H1 (cell line): ENCODE measurements at regions not wholly inside any gene's neighbourhood (a gene's known extent, or its start where the extent isn't known, plus 50 kb on each side); places are given as distances from the start of the nearest gene placed in this dataset.

Experiments used
- CTCF ChIA-PET: fragments of 300-600 bp; sonication (Branson Sonifier 250); formaldehyde crosslinking; loops from one replicate; lab custom pipeline; 2021; ENCODE audit not compliant: partially characterized antibody; lab: Charles Lee
- POLR2A ChIA-PET: fragments of 300-600 bp; sonication (Branson Sonifier 250); formaldehyde crosslinking; loops from one replicate; lab custom pipeline; 2021; ENCODE audit warnings: inconsistent platforms; ENCODE audit not compliant: partially characterized antibody; lab: Charles Lee
- DNase-seq, 2 experiments: peaks; one replicate each; pipeline versions ENCODE4 v3.0.0 to v3.0.0-alpha.2; 2010 to 2022; ENCODE audit warnings: low spot score in 2 of 2, low read depth in 1 of 2, mixed read lengths in 1 of 2
- FAIRE-seq: peaks from 2 replicates; lab custom pipeline; 2011; peaks lifted over from hg19 to GRCh38; lab: Jason Lieb, UNC
- H2AFZ ChIP-seq: 2 replicates; pipeline ENCODE4 v1.8.1; 2012; ENCODE audit warnings: low read length, inconsistent platforms
- H2AK5ac ChIP-seq: 2 replicates; pipeline ENCODE4 v1.6.1; 2013; ENCODE audit warnings: low read depth, low read length
- H2BK120ac ChIP-seq: replicated peaks from 2 replicates; pipeline ENCODE3; 2013; ENCODE audit warnings: low read depth, low read length, inconsistent platforms
- H2BK12ac ChIP-seq: 2 replicates; pipeline ENCODE4 v1.6.1; 2013; ENCODE audit warnings: low read depth, low read length
- H2BK15ac ChIP-seq: 2 replicates; pipeline ENCODE4 v1.6.1; 2013; ENCODE audit warnings: low read length
- H2BK20ac ChIP-seq: 2 replicates; pipeline ENCODE4 v1.6.1; 2013; ENCODE audit warnings: low read length
- H2BK5ac ChIP-seq: 2 replicates; pipeline ENCODE4 v1.6.1; 2013; ENCODE audit warnings: low read depth, low read length
- H3K14ac ChIP-seq: 2 replicates; pipeline ENCODE4 v1.6.1; 2013; ENCODE audit warnings: inconsistent platforms; ENCODE audit not compliant: insufficient read length
- H3K18ac ChIP-seq: 2 replicates; pipeline ENCODE4 v1.6.1; 2013; ENCODE audit warnings: low read length; ENCODE audit errors: extremely low read depth
- H3K23ac ChIP-seq: 2 replicates; pipeline ENCODE4 v1.6.1; 2013; ENCODE audit warnings: inconsistent platforms; ENCODE audit not compliant: insufficient read length
- H3K23me2 ChIP-seq: 2 replicates; pipeline ENCODE4 v1.6.1; 2013; ENCODE audit warnings: low read depth, low read length
- H3K27ac ChIP-seq: 2 replicates; pipeline ENCODE4 v1.6.1; 2011; ENCODE audit warnings: low read depth, low read length, inconsistent platforms
- H3K27me3 ChIP-seq, 4 experiments: replicated peaks in 1 of 4; 1 replicate in 1 of 4; 2 replicates in 3 of 4; pipeline versions ENCODE4 v1.6.1 to v1.8.1; 2011 to 2013; ENCODE audit warnings: low read length in 3 of 4, mild to moderate bottlenecking in 3 of 4, inconsistent platforms in 2 of 4, mixed read lengths in 2 of 4, moderate library complexity in 1 of 4; ENCODE audit not compliant: control insufficient read depth in 3 of 4, insufficient read depth in 3 of 4; ENCODE audit errors: extremely low read depth in 1 of 4
- H3K36me3 ChIP-seq, 4 experiments: 2 replicates each; pipeline versions ENCODE4 v1.6.1 to v1.8.1; 2011 to 2013; ENCODE audit warnings: mild to moderate bottlenecking in 4 of 4, low read length in 3 of 4, moderate library complexity in 2 of 4, control low read depth in 1 of 4, inconsistent platforms in 1 of 4; ENCODE audit not compliant: insufficient read depth in 4 of 4, control insufficient read depth in 2 of 4
- H3K4ac ChIP-seq: replicated peaks from 2 replicates; pipeline ENCODE3; 2013; ENCODE audit warnings: low read length, low read depth, mixed read lengths, inconsistent platforms; ENCODE audit not compliant: insufficient read length
- H3K4me1 ChIP-seq, 4 experiments: replicated peaks in 1 of 4; 1 replicate in 1 of 4; 2 replicates in 3 of 4; pipeline versions ENCODE4 v1.6.1 to v1.8.1; 2011 to 2013; ENCODE audit warnings: low read length in 3 of 4, inconsistent platforms in 2 of 4, mixed read lengths in 1 of 4; ENCODE audit not compliant: insufficient read depth in 4 of 4, control insufficient read depth in 3 of 4
- H3K4me2 ChIP-seq, 2 experiments: 2 replicates each; pipeline versions ENCODE4 v1.6.1 to v1.8.1; 2011 to 2013; ENCODE audit warnings: low read depth in 2 of 2, low read length in 2 of 2, control low read depth in 1 of 2, inconsistent platforms in 1 of 2, mild to moderate bottlenecking in 1 of 2; ENCODE audit not compliant: insufficient read depth in 1 of 2
- H3K4me3 ChIP-seq, 4 experiments: fragments of 200-600, 300-600 bp in 1 of 4; sonication (generic), shearing (Covaris generic), sonication (Bioruptor Twin) in 1 of 4; 2 replicates each; pipeline versions ENCODE4 v1.5.1 to v1.8.1; 2011 to 2016; ENCODE audit warnings: low read length in 4 of 4, low read depth in 3 of 4, control low read depth in 2 of 4, inconsistent platforms in 2 of 4, mild to moderate bottlenecking in 2 of 4, mixed read lengths in 1 of 4, moderate library complexity in 1 of 4; ENCODE audit not compliant: insufficient read depth in 2 of 4; ENCODE audit errors: extremely low read depth in 1 of 4
- H3K56ac ChIP-seq: replicated peaks from 2 replicates; pipeline ENCODE3; 2013; ENCODE audit warnings: low read depth, mild to moderate bottlenecking, mixed read lengths, low read length, inconsistent platforms; ENCODE audit not compliant: insufficient read length
- H3K79me1 ChIP-seq: 2 replicates; pipeline ENCODE4 v1.6.1; 2013; ENCODE audit warnings: low read depth, low read length, control low read depth
- H3K79me2 ChIP-seq, 2 experiments: 2 replicates each; pipeline versions ENCODE4 v1.6.1 to v1.8.1; 2012 to 2013; ENCODE audit warnings: low read length in 2 of 2, mild to moderate bottlenecking in 2 of 2, inconsistent platforms in 1 of 2; ENCODE audit not compliant: insufficient read depth in 2 of 2, control insufficient read depth in 1 of 2
- H3K9ac ChIP-seq, 4 experiments: replicated peaks in 1 of 4; 1 replicate in 1 of 4; 2 replicates in 3 of 4; pipeline versions ENCODE4 v1.6.1 to v1.8.1; 2011 to 2013; ENCODE audit warnings: low read depth in 3 of 4, low read length in 3 of 4, control low read depth in 2 of 4, mild to moderate bottlenecking in 2 of 4, moderate library complexity in 2 of 4, inconsistent platforms in 1 of 4; ENCODE audit errors: extremely low read depth in 1 of 4
- H3K9me3 ChIP-seq, 2 experiments: 2 replicates each; pipeline versions ENCODE4 v1.6.1 to v1.8.1; 2012 to 2013; ENCODE audit warnings: mild to moderate bottlenecking in 2 of 2, moderate library complexity in 2 of 2, control low read depth in 1 of 2, inconsistent platforms in 1 of 2, low read depth in 1 of 2, low read length in 1 of 2, mixed read lengths in 1 of 2; ENCODE audit not compliant: insufficient read depth in 2 of 2
- H4K20me1 ChIP-seq, 2 experiments: replicated peaks in 1 of 2; 2 replicates each; pipeline versions ENCODE3 to v1.8.1; 2011 to 2013; ENCODE audit warnings: inconsistent platforms in 2 of 2, low read length in 2 of 2, mild to moderate bottlenecking in 1 of 2; ENCODE audit not compliant: insufficient read depth in 2 of 2, control insufficient read depth in 1 of 2
- H4K5ac ChIP-seq: 2 replicates; pipeline ENCODE4 v1.6.1; 2013; ENCODE audit warnings: low read length, low read depth, mixed read lengths, inconsistent platforms; ENCODE audit not compliant: insufficient read length
- H4K8ac ChIP-seq: 2 replicates; pipeline ENCODE4 v1.8.0; 2013; ENCODE audit warnings: mild to moderate bottlenecking, moderate library complexity, low read length, inconsistent platforms; ENCODE audit not compliant: insufficient read depth; ENCODE audit errors: extremely low read depth
- H4K91ac ChIP-seq: replicated peaks from 2 replicates; pipeline ENCODE3; 2013; ENCODE audit warnings: low read length, mixed read lengths, inconsistent platforms; ENCODE audit not compliant: insufficient read length
- CBX5 ChIP-seq: fragments of 300-800, 300-1000 bp; sonication (generic); IDR thresholded peaks from 2 replicates; pipeline ENCODE4 v1.7.1; 2016; ENCODE audit warnings: antibody characterized with exemption, low read length, low read depth
- EP300 ChIP-seq, 2 experiments: IDR thresholded peaks; 1 replicate in 1 of 2; 2 replicates in 1 of 2; pipeline ENCODE4 v1.6.1; 2011 to 2012; ENCODE audit warnings: low read depth in 2 of 2, low read length in 2 of 2, mild to moderate bottlenecking in 2 of 2, borderline replicate concordance in 1 of 2, inconsistent platforms in 1 of 2, moderate library complexity in 1 of 2
- HDAC6 ChIP-seq: IDR thresholded peaks from one replicate; pipeline ENCODE4 v1.7.1; 2012; ENCODE audit warnings: low read depth, mild to moderate bottlenecking, inconsistent platforms, low read length, moderate library complexity
- KDM5A ChIP-seq: fragments of 200-600 bp; IDR thresholded peaks from 2 replicates; pipeline ENCODE4 v1.7.1; 2012; ENCODE audit warnings: mild to moderate bottlenecking, low read length, inconsistent platforms, mixed read lengths
- NRF1 ChIP-seq: IDR thresholded peaks from 2 replicates; pipeline ENCODE4 v1.6.1; 2011; ENCODE audit warnings: mild to moderate bottlenecking, low read depth, low read length, improper control_type of control experiment
- RBBP5 ChIP-seq: IDR thresholded peaks from 2 replicates; pipeline ENCODE4 v1.7.1; 2012; ENCODE audit warnings: low read depth, mild to moderate bottlenecking, inconsistent platforms, low read length, moderate library complexity, borderline replicate concordance
- SIRT6 ChIP-seq: IDR thresholded peaks from one replicate; pipeline ENCODE4 v1.7.1; 2012; ENCODE audit warnings: low read length, inconsistent platforms
- SP2 ChIP-seq: IDR thresholded peaks from 2 replicates; pipeline ENCODE4 v1.6.1; 2012; ENCODE audit warnings: mild to moderate bottlenecking, low read length, inconsistent platforms
- SUZ12 ChIP-seq: fragments of 200-600 bp; sonication (generic); IDR thresholded peaks from 2 replicates; pipeline ENCODE4 v1.6.1; 2012; ENCODE audit warnings: mild to moderate bottlenecking, inconsistent platforms, low read length, moderate library complexity, mixed read lengths
- TAF7 ChIP-seq: optimal IDR thresholded peaks from 2 replicates; pipeline ENCODE3; 2011; ENCODE audit warnings: low read depth, mild to moderate bottlenecking, inconsistent platforms, low read length, moderate library complexity, borderline replicate concordance
- TEAD4 ChIP-seq: IDR thresholded peaks from 2 replicates; pipeline ENCODE4 v1.6.1; 2012; ENCODE audit warnings: low read depth, low read length, inconsistent platforms, mixed read lengths
- YY1 ChIP-seq: IDR thresholded peaks from 2 replicates; pipeline ENCODE4 v1.6.1; 2011; ENCODE audit warnings: low read depth, mild to moderate bottlenecking, low read length
- WGBS, 2 experiments: shearing (Covaris generic) in 1 of 2; methylation state at CpG; one replicate each; pipeline versions ENCODE4 v1.1.6 to v1.1.7; 2013 to 2015; ENCODE audit warnings: low lambda C conversion rate in 2 of 2, mixed read lengths in 2 of 2, inconsistent platforms in 1 of 2, low coverage in 1 of 2, missing lambda C conversion rate in 1 of 2; ENCODE audit not compliant: insufficient replicate concordance in 2 of 2, insufficient coverage in 1 of 2, insufficient read length in 1 of 2; ENCODE audit errors: extremely low coverage in 1 of 2, missing lambda C conversion rate in 1 of 2; 5-methylcytosine and 5-hydroxymethylcytosine counted together
- TF ChIP-seq, protein P1 (sequence below): IDR thresholded peaks from 2 replicates; pipeline ENCODE4 v1.6.1; 2012; ENCODE audit warnings: low read length, inconsistent platforms

DNA sequence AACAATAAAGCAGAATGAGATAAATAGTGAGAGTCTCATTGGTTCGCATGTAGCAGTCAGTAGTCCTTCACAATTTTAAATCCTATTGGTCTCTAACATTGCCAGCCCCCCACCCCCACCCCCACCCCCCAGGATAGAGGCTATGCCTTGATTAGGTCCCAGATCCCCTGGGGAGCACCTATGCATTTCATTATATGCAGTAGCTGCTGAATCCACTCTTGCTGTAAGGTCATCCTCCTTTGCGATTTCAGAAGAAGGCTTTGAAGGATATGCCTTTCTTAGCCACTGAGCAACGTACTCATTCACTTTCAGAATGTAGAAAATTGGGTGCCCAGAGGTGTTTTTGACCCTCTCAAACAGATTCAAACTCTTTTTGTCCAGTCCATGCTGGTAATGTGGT lies 382.8 kb upstream of the GALNT5 start:
- H3K23ac ChIP-seq, result no peak overlapping the region
- no peak overlapping the region for H3K27ac ChIP-seq
- no peak overlapping the region for H3K4me3 ChIP-seq
- H2BK20ac ChIP-seq, result no peak overlapping the region
- H4K20me1 ChIP-seq, result no peaks in the 10 kb centered on the region
- no peak overlapping the region for H3K18ac ChIP-seq
- POLR2A ChIA-PET, result no interaction called here
- no peak for TF ChIP-seq CBX5
- TF ChIP-seq NRF1, result no peak
- TF ChIP-seq SUZ12, result no peak
- no peak for TF ChIP-seq HDAC6
- no peak for TF ChIP-seq TAF7
- no peak for TF ChIP-seq TEAD4
- TF ChIP-seq RBBP5, result no peak
- no peak for TF ChIP-seq EP300 (IDR thresholded peaks at IDR 0.05; ENCODE audit: borderline replicate concordance in 1 of 2, low read depth in 2 of 2, low read length in 2 of 2)
- TF ChIP-seq KDM5A, result no peak
- no peak for TF ChIP-seq SIRT6
- TF ChIP-seq, protein P1, sequence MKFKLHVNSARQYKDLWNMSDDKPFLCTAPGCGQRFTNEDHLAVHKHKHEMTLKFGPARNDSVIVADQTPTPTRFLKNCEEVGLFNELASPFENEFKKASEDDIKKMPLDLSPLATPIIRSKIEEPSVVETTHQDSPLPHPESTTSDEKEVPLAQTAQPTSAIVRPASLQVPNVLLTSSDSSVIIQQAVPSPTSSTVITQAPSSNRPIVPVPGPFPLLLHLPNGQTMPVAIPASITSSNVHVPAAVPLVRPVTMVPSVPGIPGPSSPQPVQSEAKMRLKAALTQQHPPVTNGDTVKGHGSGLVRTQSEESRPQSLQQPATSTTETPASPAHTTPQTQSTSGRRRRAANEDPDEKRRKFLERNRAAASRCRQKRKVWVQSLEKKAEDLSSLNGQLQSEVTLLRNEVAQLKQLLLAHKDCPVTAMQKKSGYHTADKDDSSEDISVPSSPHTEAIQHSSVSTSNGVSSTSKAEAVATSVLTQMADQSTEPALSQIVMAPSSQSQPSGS, result no peak
- TF ChIP-seq YY1, result no peak
- no peak for TF ChIP-seq SP2
- H3K56ac ChIP-seq, result no peak overlapping the region
- no peak overlapping the region for H2AFZ ChIP-seq
- H3K79me2 ChIP-seq, result no peaks in the 10 kb centered on the region
- H2BK12ac ChIP-seq, result no peak overlapping the region
- no peak overlapping the region for H4K5ac ChIP-seq
- H3K23me2 ChIP-seq, result no peaks in the 10 kb centered on the region; the same call in 1 of the 2 replicates
- no peak overlapping the region for H2BK120ac ChIP-seq
- no peak overlapping the region for H3K9ac ChIP-seq
- 32% methylated on average over 2 of the region's 3 CpGs; no CpG with 5 or more reads in 1 of the 2 experiments for WGBS, 2 experiments
- no peak overlapping the region for H2AK5ac ChIP-seq
- FAIRE-seq (no peak), DNase-seq (no peak)
- H2BK5ac ChIP-seq, result no peak overlapping the region
- no peak overlapping the region for H4K8ac ChIP-seq
- CTCF ChIA-PET, result no interaction called here
- H4K91ac ChIP-seq, result no peak overlapping the region
- H3K14ac ChIP-seq, result no peak overlapping the region
- H3K36me3 ChIP-seq, result no peaks in the 10 kb centered on the region
- no peak overlapping the region for H2BK15ac ChIP-seq
- H3K79me1 ChIP-seq, result no peaks in the 10 kb centered on the region
- H3K4ac ChIP-seq, result no peak overlapping the region
- no peaks in the 10 kb centered on the region for H3K27me3 ChIP-seq
- no peaks in the 10 kb centered on the region for H3K4me1 ChIP-seq
- H3K4me2 ChIP-seq, result no peak overlapping the region
- no peaks in the 10 kb centered on the region for H3K9me3 ChIP-seq
